ACHN (cell line): ENCODE measurements at regions not wholly inside any gene's neighbourhood (a gene's known extent, or its start where the extent isn't known, plus 50 kb on each side); places are given as distances from the start of the nearest gene placed in this dataset.
"Not testable (repeated sequence)": the region's sequence is repeated elsewhere in the genome, so short reads cannot be mapped to it uniquely, and the experiment has no call there.

Source experiments
- DNase-seq: peaks from one replicate; pipeline ENCODE4 v3.0.0-alpha.2; 2015
- in situ Hi-C: cut with HindIII; loops from 2 replicates; pipeline ENCODE4 v1.10.0; 2017; ENCODE audit warnings: low sequenced_read_pairs, low pct_ligation_motif_present, low pct_unique_long_range_greater_than_20kb

GRCh38 chr2:160820691-160821090 is 327.1 kb upstream of the RBMS1 start:
- no peak for DNase-seq
- in situ Hi-C loops = no loop called here

GRCh38 chr2:160822006-160822405 is 328.4 kb upstream of the RBMS1 start:
- DNase-seq = no peak
- in situ Hi-C loops = no loop called here

- in situ Hi-C loops = no loop called here
- DNase-seq = no peak
Measured at GRCh38 chr2:160825433-160825832, 331.8 kb upstream of the RBMS1 start.

GRCh38 chr2:160826496-160826895 is 332.9 kb upstream of the RBMS1 start:
- in situ Hi-C loops = no loop called here
- no peak for DNase-seq

- in situ Hi-C loops = no loop called here
- no peak for DNase-seq
Measured at GRCh38 chr2:160828076-160828475, 332.2 kb upstream of the TANK start.

GRCh38 chr2:160832381-160832780 is 327.8 kb upstream of the TANK start:
- DNase-seq, in situ Hi-C loops: not testable (repeated sequence)

GRCh38 chr2:160835166-160835565 is 325.1 kb upstream of the TANK start:
- DNase-seq = no peak
- in situ Hi-C loops = no loop called here

- DNase-seq = peak; percentile 22
- in situ Hi-C loops = no loop called here
Measured at GRCh38 chr2:160836755-160837154, 323.5 kb upstream of the TANK start.

- DNase-seq = no peak
- in situ Hi-C loops = no loop called here
Measured at GRCh38 chr2:160837416-160837815, 322.8 kb upstream of the TANK start.

GRCh38 chr2:160838147-160838546 is 322.1 kb upstream of the TANK start:
- no peak for DNase-seq
- in situ Hi-C loops = no loop called here

GRCh38 chr2:160838691-160839090 is 321.5 kb upstream of the TANK start:
- no peak for DNase-seq
- in situ Hi-C loops = no loop called here

- DNase-seq = no peak
- in situ Hi-C loops = no loop called here
Measured at GRCh38 chr2:160842286-160842685, 317.9 kb upstream of the TANK start.

GRCh38 chr2:160859096-160859495 is 301.1 kb upstream of the TANK start:
- no peak for DNase-seq
- in situ Hi-C loops = no loop called here

GRCh38 chr2:160862226-160862625 is 298.0 kb upstream of the TANK start:
- in situ Hi-C loops = no loop called here
- no peak for DNase-seq

GRCh38 chr2:160868891-160869290 is 291.3 kb upstream of the TANK start:
- DNase-seq = no peak
- in situ Hi-C loops = no loop called here

GRCh38 chr2:160869411-160869810 is 290.8 kb upstream of the TANK start:
- DNase-seq = no peak
- in situ Hi-C loops = no loop called here

- in situ Hi-C loops = no loop called here
- no peak for DNase-seq
Measured at GRCh38 chr2:160870729-160871465, 289.3 kb upstream of the TANK start.

GRCh38 chr2:160871953-160872352 is 288.3 kb upstream of the TANK start:
- in situ Hi-C loops = no loop called here
- DNase-seq = no peak

GRCh38 chr2:160876029-160876428 is 284.2 kb upstream of the TANK start:
- in situ Hi-C loops = no loop called here
- no peak for DNase-seq

GRCh38 chr2:160876765-160877164 is 283.5 kb upstream of the TANK start:
- in situ Hi-C loops = no loop called here
- DNase-seq = no peak

- no peak for DNase-seq
- in situ Hi-C loops = no loop called here
Measured at GRCh38 chr2:160878618-160879017, 281.6 kb upstream of the TANK start.
